HepG2 (cell line): ENCODE measurements at regions not wholly inside any gene's neighbourhood (a gene's known extent, or its start where the extent isn't known, plus 50 kb on each side); places are given as distances from the start of the nearest gene placed in this dataset.

ENCODE experiments used
- FOSL2 ChIP-seq: sonication (generic); formaldehyde crosslinking; IDR thresholded peaks from 2 replicates; pipeline ENCODE4 v1.4.0; 2020; ENCODE audit warnings: missing genetic modification reagents
- GATAD2A ChIP-seq: IDR thresholded peaks from 2 replicates; pipeline ENCODE4 v1.6.1; 2016
- HOXA3 ChIP-seq: sonication (generic); formaldehyde crosslinking; IDR thresholded peaks from 2 replicates; pipeline ENCODE4 v1.5.0; 2020; ENCODE audit warnings: missing genetic modification reagents
- MAZ ChIP-seq, 2 experiments: sonication (generic) in 1 of 2; formaldehyde crosslinking in 1 of 2; IDR thresholded peaks; 2 replicates each; pipeline versions ENCODE4 v1.5.0 to v1.6.1; 2012 to 2020; ENCODE audit warnings: low read depth in 2 of 2, mild to moderate bottlenecking in 2 of 2, borderline replicate concordance in 1 of 2, improper control_type of control experiment in 1 of 2, low read length in 1 of 2, missing genetic modification reagents in 1 of 2, moderate library complexity in 1 of 2
- MXI1 ChIP-seq: IDR thresholded peaks from 3 replicates; pipeline ENCODE4 v1.6.1; 2012; ENCODE audit warnings: low read depth, low read length, inconsistent platforms, borderline replicate concordance
- RARA ChIP-seq: IDR thresholded peaks from 2 replicates; pipeline ENCODE4 v1.6.1; 2016; ENCODE audit warnings: missing genetic modification reagents, missing compliant biosample characterization
- RFXAP ChIP-seq: sonication (generic); formaldehyde crosslinking; IDR thresholded peaks from 2 replicates; pipeline ENCODE4 v1.4.0; 2020; ENCODE audit warnings: missing genetic modification reagents, borderline replicate concordance
- SALL2 ChIP-seq: sonication (generic); formaldehyde crosslinking; IDR thresholded peaks from 2 replicates; pipeline ENCODE4 v1.8.1; 2023; ENCODE audit warnings: mild to moderate bottlenecking, missing genetic modification reagents, inconsistent platforms
- SAP130 ChIP-seq: IDR thresholded peaks from 2 replicates; pipeline ENCODE4 v1.6.1; 2016; ENCODE audit warnings: low read depth
- SMAD1 ChIP-seq: sonication (generic); formaldehyde crosslinking; IDR thresholded peaks from 2 replicates; pipeline ENCODE4 v1.4.0; 2020; ENCODE audit warnings: missing genetic modification reagents, low read depth, mild to moderate bottlenecking, borderline replicate concordance
- THAP11 ChIP-seq: IDR thresholded peaks from 2 replicates; pipeline ENCODE4 v1.6.1; 2016; ENCODE audit warnings: missing biosample characterization, missing genetic modification reagents
- ZMYM2 ChIP-seq: sonication (generic); formaldehyde crosslinking; IDR thresholded peaks from 2 replicates; pipeline ENCODE4 v1.8.0; 2022; ENCODE audit warnings: mild to moderate bottlenecking, missing genetic modification reagents
- ZNF431 ChIP-seq: sonication (generic); formaldehyde crosslinking; IDR thresholded peaks from 2 replicates; pipeline ENCODE4 v1.9.0; 2022; ENCODE audit warnings: missing genetic modification reagents, low read depth, mild to moderate bottlenecking, borderline replicate concordance
- ZNF44 ChIP-seq: sonication (generic); formaldehyde crosslinking; IDR thresholded peaks from 2 replicates; pipeline ENCODE4 v1.5.1; 2020; ENCODE audit warnings: mild to moderate bottlenecking, missing genetic modification reagents
- ZNF501 ChIP-seq: sonication (generic); formaldehyde crosslinking; IDR thresholded peaks from 2 replicates; pipeline ENCODE4 v1.5.1; 2020; ENCODE audit warnings: mild to moderate bottlenecking, moderate library complexity, missing genetic modification reagents
- ZNF543 ChIP-seq: sonication (generic); formaldehyde crosslinking; IDR thresholded peaks from 2 replicates; pipeline ENCODE4 v1.4.0; 2020; ENCODE audit warnings: mild to moderate bottlenecking, missing genetic modification reagents
- ZNF562 ChIP-seq: sonication (generic); formaldehyde crosslinking; IDR thresholded peaks from 2 replicates; pipeline ENCODE4 v1.8.0; 2022; ENCODE audit warnings: missing genetic modification reagents, borderline replicate concordance
- ZNF644 ChIP-seq: IDR thresholded peaks from 2 replicates; pipeline ENCODE4 v1.6.1; 2016; ENCODE audit warnings: low read depth
- ZNF772 ChIP-seq: sonication (generic); formaldehyde crosslinking; IDR thresholded peaks from 2 replicates; pipeline ENCODE4 v1.5.0; 2020; ENCODE audit warnings: mild to moderate bottlenecking, missing genetic modification reagents
- ZSCAN9 ChIP-seq: IDR thresholded peaks from 2 replicates; pipeline ENCODE4 v1.6.1; 2016; ENCODE audit warnings: borderline replicate concordance
- TF ChIP-seq, protein P1 (sequence below): sonication (generic); formaldehyde crosslinking; IDR thresholded peaks from 2 replicates; pipeline ENCODE4 v1.5.0; 2020; ENCODE audit warnings: missing genetic modification reagents
- TF ChIP-seq, protein P2 (sequence below): IDR thresholded peaks from 2 replicates; pipeline ENCODE4 v1.6.1; 2018; ENCODE audit warnings: missing genetic modification reagents, mild to moderate bottlenecking, missing compliant biosample characterization
- TF ChIP-seq, protein P3 (sequence below): sonication (generic); formaldehyde crosslinking; IDR thresholded peaks from 2 replicates; pipeline ENCODE4 v1.4.0; 2020; ENCODE audit warnings: low read depth, missing genetic modification reagents

DNA sequence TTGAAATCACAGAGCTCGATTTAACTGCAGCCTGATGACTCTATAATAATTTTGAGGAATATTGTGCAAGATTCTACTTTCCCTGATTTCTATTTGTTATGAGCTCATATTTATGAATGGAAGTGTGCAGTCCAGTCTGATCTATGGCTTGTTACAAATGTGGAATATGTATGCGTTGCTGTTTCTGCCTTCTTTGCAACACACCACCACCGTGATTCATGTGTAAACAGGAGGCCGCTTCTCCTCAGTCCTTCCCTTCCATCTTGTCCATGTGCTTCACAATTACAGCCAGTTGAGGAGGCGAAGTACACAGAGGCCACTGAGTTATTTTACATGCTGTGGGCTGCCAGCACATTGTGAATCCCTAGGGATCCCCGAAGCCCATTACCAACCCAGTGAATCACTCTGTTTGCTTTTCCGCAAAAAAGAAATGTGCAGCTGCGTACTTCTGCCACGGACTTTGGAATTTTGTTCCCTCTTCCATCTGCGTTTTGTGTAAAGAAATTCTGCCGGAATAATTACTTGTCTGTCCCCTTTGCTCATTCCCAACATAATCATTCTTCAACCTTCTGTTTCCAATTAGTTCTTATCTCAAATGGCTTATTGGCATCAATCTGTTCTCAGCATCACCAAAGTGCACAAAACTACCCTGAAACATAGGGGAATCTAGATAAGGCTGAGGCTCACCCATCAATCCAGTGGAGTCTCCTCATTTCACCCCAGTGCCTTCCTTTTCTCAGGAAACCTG lies 551.6 kb upstream of the CITED2 start (continued):
- TF ChIP-seq MXI1 = peak; percentile 66; the same call in 1 of the 3 replicates
- peak; percentile 36; the same call in 1 of the 2 replicates for TF ChIP-seq HOXA3
- TF ChIP-seq SAP130 (CRISPR knock-in tag) = peak; percentile 53
- peak; percentile 63; the same call in 1 of the 2 replicates for TF ChIP-seq ZMYM2
- TF ChIP-seq, protein P1, sequence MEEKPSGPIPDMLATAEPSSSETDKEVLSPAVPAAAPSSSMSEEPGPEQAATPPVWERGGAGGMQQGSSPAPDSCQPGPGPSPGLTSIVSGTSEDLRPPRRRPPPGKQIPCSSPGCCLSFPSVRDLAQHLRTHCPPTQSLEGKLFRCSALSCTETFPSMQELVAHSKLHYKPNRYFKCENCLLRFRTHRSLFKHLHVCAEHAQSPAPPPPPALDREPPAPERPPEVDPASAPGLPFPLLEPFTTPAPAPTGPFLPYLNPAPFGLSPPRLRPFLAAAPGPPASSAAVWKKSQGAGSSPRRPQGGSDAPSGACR (CRISPR knock-in tag) = peak; percentile 31; the same call in 1 of the 2 replicates
- no peak for TF ChIP-seq ZNF431
- TF ChIP-seq THAP11 = peak; percentile 33; the same call in 1 of the 2 replicates
- TF ChIP-seq RARA = peak; percentile 53; the same call in 1 of the 2 replicates
- TF ChIP-seq MAZ (IDR thresholded peaks at IDR 0.05; ENCODE audit: borderline replicate concordance, low read depth, low read length) = no peak
- TF ChIP-seq MAZ (CRISPR knock-in tag; IDR thresholded peaks at IDR 0.05; ENCODE audit: low read depth) = 0 out of 2 replicates have a peak, but pooled peaks have one; percentile 43
- TF ChIP-seq ZNF772 (CRISPR knock-in tag) = peak; percentile 77; the same call in 1 of the 2 replicates
- TF ChIP-seq ZNF562 (CRISPR knock-in tag) = no peak
- no peak for TF ChIP-seq SMAD1 (CRISPR knock-in tag)
- TF ChIP-seq ZSCAN9 (CRISPR knock-in tag) = peak; percentile 54; the same call in 1 of the 2 replicates
- TF ChIP-seq, protein P2, sequence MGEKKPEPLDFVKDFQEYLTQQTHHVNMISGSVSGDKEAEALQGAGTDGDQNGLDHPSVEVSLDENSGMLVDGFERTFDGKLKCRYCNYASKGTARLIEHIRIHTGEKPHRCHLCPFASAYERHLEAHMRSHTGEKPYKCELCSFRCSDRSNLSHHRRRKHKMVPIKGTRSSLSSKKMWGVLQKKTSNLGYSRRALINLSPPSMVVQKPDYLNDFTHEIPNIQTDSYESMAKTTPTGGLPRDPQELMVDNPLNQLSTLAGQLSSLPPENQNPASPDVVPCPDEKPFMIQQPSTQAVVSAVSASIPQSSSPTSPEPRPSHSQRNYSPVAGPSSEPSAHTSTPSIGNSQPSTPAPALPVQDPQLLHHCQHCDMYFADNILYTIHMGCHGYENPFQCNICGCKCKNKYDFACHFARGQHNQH = peak; percentile 65; the same call in 1 of the 2 replicates
- TF ChIP-seq, protein P3, sequence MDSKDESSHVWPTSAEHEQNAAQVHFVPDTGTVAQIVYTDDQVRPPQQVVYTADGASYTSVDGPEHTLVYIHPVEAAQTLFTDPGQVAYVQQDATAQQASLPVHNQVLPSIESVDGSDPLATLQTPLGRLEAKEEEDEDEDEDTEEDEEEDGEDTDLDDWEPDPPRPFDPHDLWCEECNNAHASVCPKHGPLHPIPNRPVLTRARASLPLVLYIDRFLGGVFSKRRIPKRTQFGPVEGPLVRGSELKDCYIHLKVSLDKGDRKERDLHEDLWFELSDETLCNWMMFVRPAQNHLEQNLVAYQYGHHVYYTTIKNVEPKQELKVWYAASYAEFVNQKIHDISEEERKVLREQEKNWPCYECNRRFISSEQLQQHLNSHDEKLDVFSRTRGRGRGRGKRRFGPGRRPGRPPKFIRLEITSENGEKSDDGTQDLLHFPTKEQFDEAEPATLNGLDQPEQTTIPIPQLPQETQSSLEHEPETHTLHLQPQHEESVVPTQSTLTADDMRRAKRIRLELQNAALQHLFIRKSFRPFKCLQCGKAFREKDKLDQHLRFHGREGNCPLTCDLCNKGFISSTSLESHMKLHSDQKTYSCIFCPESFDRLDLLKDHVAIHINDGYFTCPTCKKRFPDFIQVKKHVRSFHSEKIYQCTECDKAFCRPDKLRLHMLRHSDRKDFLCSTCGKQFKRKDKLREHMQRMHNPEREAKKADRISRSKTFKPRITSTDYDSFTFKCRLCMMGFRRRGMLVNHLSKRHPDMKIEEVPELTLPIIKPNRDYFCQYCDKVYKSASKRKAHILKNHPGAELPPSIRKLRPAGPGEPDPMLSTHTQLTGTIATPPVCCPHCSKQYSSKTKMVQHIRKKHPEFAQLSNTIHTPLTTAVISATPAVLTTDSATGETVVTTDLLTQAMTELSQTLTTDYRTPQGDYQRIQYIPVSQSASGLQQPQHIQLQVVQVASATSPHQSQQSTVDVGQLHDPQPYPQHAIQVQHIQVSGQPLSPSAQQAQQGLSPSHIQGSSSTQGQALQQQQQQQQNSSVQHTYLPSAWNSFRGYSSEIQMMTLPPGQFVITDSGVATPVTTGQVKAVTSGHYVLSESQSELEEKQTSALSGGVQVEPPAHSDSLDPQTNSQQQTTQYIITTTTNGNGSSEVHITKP (CRISPR knock-in tag) = peak; percentile 15; the same call in 1 of the 2 replicates
- TF ChIP-seq SALL2 = no peak
- TF ChIP-seq ZNF644 (CRISPR knock-in tag) = peak; percentile 76
- TF ChIP-seq ZNF501 (CRISPR knock-in tag) = peak; percentile 74
- TF ChIP-seq RFXAP (CRISPR knock-in tag) = 0 out of 2 replicates have a peak, but pooled peaks have one; percentile 48
- TF ChIP-seq ZNF44 (CRISPR knock-in tag) = 0 out of 2 replicates have a peak, but pooled peaks have one; percentile 37
- no peak for TF ChIP-seq ZNF543
- peak; percentile 33; the same call in 1 of the 2 replicates for TF ChIP-seq GATAD2A (CRISPR knock-in tag)
- TF ChIP-seq FOSL2 (CRISPR knock-in tag) = peak; percentile 92
